Fibroblast of villous mesenchyme (primary cell): ENCODE measurements at regions not wholly inside any gene's neighbourhood (a gene's known extent, or its start where the extent isn't known, plus 50 kb on each side); places are given as distances from the start of the nearest gene placed in this dataset.

Experiments used
- DNase-seq: peaks from one replicate; pipeline ENCODE4 v3.0.0-alpha.2; 2010; ENCODE audit warnings: low read depth
- H3K4me3 ChIP-seq: 2 replicates; pipeline ENCODE4 v1.5.1; 2011; ENCODE audit warnings: low read depth, mild to moderate bottlenecking, low read length
- CTCF ChIP-seq: IDR thresholded peaks from 2 replicates; pipeline ENCODE4 v1.5.1; 2012; ENCODE audit warnings: low read depth, mild to moderate bottlenecking, low read length; ENCODE audit not compliant: insufficient read depth

DNA sequence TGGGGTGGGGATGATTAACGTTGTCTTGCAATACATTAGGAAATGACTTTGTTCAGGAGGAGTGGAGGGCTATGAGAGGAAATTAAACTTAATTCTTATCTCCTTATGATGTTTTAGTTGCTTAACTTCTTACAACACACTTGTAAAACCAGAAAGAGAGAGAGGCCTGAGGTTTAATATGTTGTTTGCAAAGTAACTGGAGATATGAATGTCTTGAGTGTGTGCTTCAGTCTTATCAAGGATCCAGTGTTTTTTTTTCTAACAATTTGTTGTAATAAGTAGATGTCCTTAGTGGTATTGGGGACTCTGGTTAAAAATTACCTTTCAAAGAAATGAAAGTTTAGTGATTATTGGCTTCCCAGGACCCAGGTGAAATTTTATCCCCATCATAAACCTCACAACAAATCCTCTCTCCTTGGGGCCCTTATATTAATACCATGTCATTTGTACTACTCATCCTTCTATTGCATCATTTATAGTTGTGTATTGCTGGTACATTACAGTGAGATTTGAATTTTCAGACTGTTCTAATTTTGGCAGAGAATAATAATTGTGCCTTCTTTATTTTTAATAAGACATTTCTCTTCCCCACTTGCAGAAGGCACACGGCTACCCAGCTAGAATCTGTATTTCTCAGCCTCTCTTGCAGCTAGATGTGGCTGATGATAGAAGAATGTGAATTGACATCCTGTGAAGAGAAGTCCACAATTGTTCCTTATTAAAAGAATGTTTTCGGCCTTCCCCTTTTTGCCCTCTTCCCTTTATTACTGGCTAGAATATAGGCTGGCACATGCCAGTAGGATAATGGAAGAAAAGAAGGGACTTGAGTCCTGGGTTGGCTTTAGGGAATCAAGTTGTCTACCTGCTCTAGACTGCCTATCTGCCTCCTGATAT, 91.9 kb upstream of the CXCR4 start:
- H3K4me3 ChIP-seq = no peak overlapping the region
- DNase-seq = no peak
- no peak for TF ChIP-seq CTCF

- no peak overlapping the region for H3K4me3 ChIP-seq
These were observed 90.9 kb upstream of the CXCR4 start for GRCh38 chr2:136208682-136209420.

GRCh38 chr2:136207665-136208064, 89.7 kb upstream of the CXCR4 start:
- no peak for TF ChIP-seq CTCF
- DNase-seq = no peak
- H3K4me3 ChIP-seq = no peak overlapping the region

More at GRCh38 chr2:136208682-136209420, 90.9 kb upstream of the CXCR4 start:
- TF ChIP-seq CTCF = no peak
- DNase-seq = no peak

DNA sequence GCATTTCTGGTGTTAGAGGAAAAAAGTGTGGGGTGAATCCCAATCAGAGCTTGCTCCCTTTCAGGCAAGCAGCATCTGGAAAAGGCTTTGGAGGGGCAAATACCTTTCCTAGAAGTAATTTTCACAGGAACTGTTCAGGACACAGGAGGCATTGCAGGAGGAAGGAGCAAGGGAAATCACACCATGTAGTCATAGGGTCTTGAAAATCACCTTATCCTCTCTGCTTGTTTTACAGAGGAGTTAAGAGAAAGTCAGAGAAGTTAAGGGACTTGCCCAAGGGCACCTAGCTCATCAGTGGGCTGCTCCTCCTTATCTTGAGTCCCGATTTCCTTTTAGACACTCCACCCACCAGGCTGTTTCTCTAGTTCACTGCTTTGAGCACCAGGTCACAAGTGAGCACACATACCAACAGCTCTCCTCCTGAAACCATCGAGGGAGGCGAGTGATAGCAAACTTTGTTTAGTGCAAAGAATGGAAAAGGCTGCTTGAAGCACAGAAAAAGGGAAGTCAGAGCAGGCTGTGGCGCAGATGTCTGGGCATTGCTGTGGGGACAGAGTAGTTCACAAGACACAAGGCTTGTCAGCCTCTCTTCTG, 89.2 kb upstream of the CXCR4 start:
- no peak for DNase-seq
- H3K4me3 ChIP-seq = no peak overlapping the region

GRCh38 chr2:136206613-136207012, 88.7 kb upstream of the CXCR4 start:
- no peak for TF ChIP-seq CTCF
- DNase-seq = no peak
- no peak overlapping the region for H3K4me3 ChIP-seq

More for the DNA sequence above, 89.2 kb upstream of the CXCR4 start:
- TF ChIP-seq CTCF = no peak

- no peak overlapping the region for H3K4me3 ChIP-seq
- no peak for DNase-seq
- no peak for TF ChIP-seq CTCF
These were observed 87.7 kb upstream of the CXCR4 start for GRCh38 chr2:136205615-136206014.
